Right lobe of liver (tissue), 6 donors: ENCODE measurements at regions not wholly inside any gene's neighbourhood (a gene's known extent, or its start where the extent isn't known, plus 50 kb on each side); places are given as distances from the start of the nearest gene placed in this dataset.

Experiments used
- ATAC-seq, 4 donors: fragments of 200-7000 bp; cut with Tn5 transposase; one replicate each; pipeline ENCODE4 v1.9.1; 2020; ENCODE audit warnings: mild to moderate bottlenecking in 4 of 4, moderate library complexity in 4 of 4
- DNase-seq, 3 donors: peaks; one replicate each; pipeline ENCODE4 v3.0.0-alpha.2; 2020
- H3K27ac ChIP-seq, 3 donors: fragments of 200-600 bp; one replicate each; pipeline ENCODE4 v1.8.0; 2022
- H3K27me3 ChIP-seq, 2 donors: fragments of 200-600 bp; one replicate each; pipeline ENCODE4 v1.8.0; 2022
- H3K36me3 ChIP-seq, 4 donors: fragments of 200-600 bp; sonication (generic) in 1 of 4; one replicate each; pipeline versions ENCODE4 v1.5.1 to v1.8.0; 2017 to 2022; ENCODE audit warnings: control low read depth in 1 of 4
- H3K4me1 ChIP-seq, 4 donors: fragments of 200-600 bp; sonication (generic) in 1 of 4; one replicate each; pipeline versions ENCODE4 v1.5.1 to v1.8.0; 2017 to 2022; ENCODE audit warnings: control low read depth in 1 of 4
- H3K4me3 ChIP-seq, 3 donors: fragments of 200-600 bp; one replicate each; pipeline ENCODE4 v1.8.0; 2022
- H3K9me3 ChIP-seq, 4 donors: fragments of 200-600 bp; sonication (generic) in 1 of 4; one replicate each; pipeline versions ENCODE4 v1.5.1 to v1.8.0; 2017 to 2022; ENCODE audit warnings: control low read depth in 1 of 4
- POLR2A ChIP-seq: fragments of 450-650 bp; IDR thresholded peaks from one replicate; pipeline ENCODE4 v1.6.1; 2017; ENCODE audit warnings: antibody characterized with exemption, mild to moderate bottlenecking
- WGBS: methylation state at CpG from one replicate; pipeline ENCODE4 v1.1.6; 2018; ENCODE audit warnings: low coverage, low lambda C conversion rate; ENCODE audit not compliant: insufficient coverage; ENCODE audit errors: missing lambda C conversion rate; 5-methylcytosine and 5-hydroxymethylcytosine counted together
- intact Hi-C, 2 donors: fragments of 100-400 bp; cut with DNase I; formaldehyde crosslinking; loops; one replicate each; pipeline versions ENCODE4 v1.11.2 to v1.14.1; 2022
- TF ChIP-seq, protein P1 (sequence below), 4 donors: fragments of 200-600 bp in 3 of 4; fragments of 450-650 bp in 1 of 4; IDR thresholded peaks; one replicate each; pipeline versions ENCODE4 v1.5.1 to v1.8.0; 2016 to 2022; ENCODE audit warnings: antibody characterized with exemption in 4 of 4, mild to moderate bottlenecking in 2 of 4
- donor health status: DM: no; HTN: yes; CAD: no.
- donor health status: DM: no; HTN: no; CAD: no.
- donor health status: DM: no; HTN: no; CAD: no.
- donor health status: DM: no; HTN: yes; CAD: no.
- donor health status: DM: no; HTN: yes; CAD: no.

DNA sequence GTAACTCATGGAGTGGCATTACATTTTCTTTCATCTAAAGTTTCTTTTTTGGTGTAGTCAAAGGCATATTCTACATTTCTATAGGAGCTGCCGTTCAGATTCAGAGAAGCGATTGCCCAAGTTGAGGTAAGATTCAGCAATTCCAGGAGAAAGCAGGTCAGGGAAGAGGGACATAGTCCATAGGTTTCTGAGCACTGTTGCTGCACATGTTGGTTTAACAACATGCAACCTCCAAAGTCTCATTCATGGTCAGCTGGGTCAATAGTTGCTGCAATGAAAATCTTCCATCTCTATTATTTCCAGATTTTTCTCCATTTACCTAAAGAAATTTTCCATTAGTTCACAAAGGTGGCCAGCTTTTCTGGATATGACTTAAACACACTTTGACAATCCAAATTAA, 682.3 kb upstream of the MAN1A1 start:
- no peak for ATAC-seq
- H3K27me3 ChIP-seq, result no peaks in the 10 kb centered on the region
- intact Hi-C loops, result no loop called here
- H3K4me3 ChIP-seq, result no peak overlapping the region
- DNase-seq, result no peak
- H3K9me3 ChIP-seq, result no peaks in the 10 kb centered on the region
- 15% methylated on average over 2 of the region's 2 CpGs for WGBS
- H3K27ac ChIP-seq, result no peak overlapping the region
- H3K36me3 ChIP-seq, result no peaks in the 10 kb centered on the region
- no peak for TF ChIP-seq POLR2A
- TF ChIP-seq, protein P1, sequence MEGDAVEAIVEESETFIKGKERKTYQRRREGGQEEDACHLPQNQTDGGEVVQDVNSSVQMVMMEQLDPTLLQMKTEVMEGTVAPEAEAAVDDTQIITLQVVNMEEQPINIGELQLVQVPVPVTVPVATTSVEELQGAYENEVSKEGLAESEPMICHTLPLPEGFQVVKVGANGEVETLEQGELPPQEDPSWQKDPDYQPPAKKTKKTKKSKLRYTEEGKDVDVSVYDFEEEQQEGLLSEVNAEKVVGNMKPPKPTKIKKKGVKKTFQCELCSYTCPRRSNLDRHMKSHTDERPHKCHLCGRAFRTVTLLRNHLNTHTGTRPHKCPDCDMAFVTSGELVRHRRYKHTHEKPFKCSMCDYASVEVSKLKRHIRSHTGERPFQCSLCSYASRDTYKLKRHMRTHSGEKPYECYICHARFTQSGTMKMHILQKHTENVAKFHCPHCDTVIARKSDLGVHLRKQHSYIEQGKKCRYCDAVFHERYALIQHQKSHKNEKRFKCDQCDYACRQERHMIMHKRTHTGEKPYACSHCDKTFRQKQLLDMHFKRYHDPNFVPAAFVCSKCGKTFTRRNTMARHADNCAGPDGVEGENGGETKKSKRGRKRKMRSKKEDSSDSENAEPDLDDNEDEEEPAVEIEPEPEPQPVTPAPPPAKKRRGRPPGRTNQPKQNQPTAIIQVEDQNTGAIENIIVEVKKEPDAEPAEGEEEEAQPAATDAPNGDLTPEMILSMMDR (IDR thresholded peaks at IDR 0.05), result no peak
- no peaks in the 10 kb centered on the region for H3K4me1 ChIP-seq

DNA sequence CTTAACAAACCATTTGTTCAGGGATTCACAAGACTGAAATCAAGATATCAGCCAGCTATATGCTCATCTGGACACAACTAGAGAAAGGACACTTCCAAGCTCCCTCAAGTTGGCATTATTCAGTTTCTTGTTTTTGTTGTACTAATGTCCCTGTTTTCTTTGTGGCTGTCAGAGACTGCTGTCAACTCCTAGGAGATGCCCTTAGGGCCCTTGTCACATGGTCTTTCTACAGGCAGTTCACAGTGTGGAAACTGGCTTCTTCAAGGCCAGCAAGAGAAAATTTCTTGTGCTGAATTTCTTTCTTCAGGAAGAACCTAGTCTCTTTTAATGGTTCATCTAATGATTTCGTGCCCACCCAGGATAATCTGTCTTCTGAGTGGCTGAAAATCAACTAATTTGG, 677.2 kb upstream of the MAN1A1 start:
- no peaks in the 10 kb centered on the region for H3K4me1 ChIP-seq

DNA sequence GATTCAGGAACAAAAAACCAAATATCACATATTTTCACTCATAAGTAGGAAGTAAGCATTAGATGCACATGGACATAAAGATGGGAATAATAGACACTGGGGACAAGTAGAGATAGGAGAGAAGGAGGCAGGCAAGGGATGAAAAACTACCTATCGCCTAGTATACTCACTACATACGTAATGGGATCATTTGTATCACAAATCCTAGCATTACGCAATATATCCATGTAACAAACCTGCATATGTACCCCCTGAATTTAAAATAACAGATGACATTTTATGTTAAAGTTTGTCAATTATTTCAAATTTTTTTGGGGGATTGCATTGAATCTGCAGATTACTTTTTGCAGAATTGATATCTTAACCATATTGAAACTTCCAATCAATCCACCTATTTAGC, 660.5 kb upstream of the MAN1A1 start:
- no peak for DNase-seq
- H3K4me1 ChIP-seq, result no peaks in the 10 kb centered on the region
- H3K27ac ChIP-seq, result no peak overlapping the region
- no peak for TF ChIP-seq POLR2A
- TF ChIP-seq, protein P1 (IDR thresholded peaks at IDR 0.05), result no peak
- H3K27me3 ChIP-seq, result no peaks in the 10 kb centered on the region
- 72% methylated on average over 3 of the region's 3 CpGs for WGBS
- intact Hi-C loops, result no loop called here
- H3K4me3 ChIP-seq, result no peak overlapping the region
- no peaks in the 10 kb centered on the region for H3K9me3 ChIP-seq
- no peak for ATAC-seq
- H3K36me3 ChIP-seq, result no peaks in the 10 kb centered on the region

More for the DNA sequence above, 677.2 kb upstream of the MAN1A1 start:
- Histone ChIP-seq H3K4me3 (no peak overlapping the region), H3K36me3 (no peaks in the 10 kb centered on the region), H3K9me3 (no peaks in the 10 kb centered on the region), H3K27me3 (no peaks in the 10 kb centered on the region), H3K27ac (no peak overlapping the region)
- 19% methylated on average over 1 of the region's 1 CpG for WGBS
- TF ChIP-seq POLR2A, result no peak
- TF ChIP-seq, protein P1 (IDR thresholded peaks at IDR 0.05), result no peak
- DNase-seq (no peak), ATAC-seq (no peak)
- intact Hi-C loops, result no loop called here

DNA sequence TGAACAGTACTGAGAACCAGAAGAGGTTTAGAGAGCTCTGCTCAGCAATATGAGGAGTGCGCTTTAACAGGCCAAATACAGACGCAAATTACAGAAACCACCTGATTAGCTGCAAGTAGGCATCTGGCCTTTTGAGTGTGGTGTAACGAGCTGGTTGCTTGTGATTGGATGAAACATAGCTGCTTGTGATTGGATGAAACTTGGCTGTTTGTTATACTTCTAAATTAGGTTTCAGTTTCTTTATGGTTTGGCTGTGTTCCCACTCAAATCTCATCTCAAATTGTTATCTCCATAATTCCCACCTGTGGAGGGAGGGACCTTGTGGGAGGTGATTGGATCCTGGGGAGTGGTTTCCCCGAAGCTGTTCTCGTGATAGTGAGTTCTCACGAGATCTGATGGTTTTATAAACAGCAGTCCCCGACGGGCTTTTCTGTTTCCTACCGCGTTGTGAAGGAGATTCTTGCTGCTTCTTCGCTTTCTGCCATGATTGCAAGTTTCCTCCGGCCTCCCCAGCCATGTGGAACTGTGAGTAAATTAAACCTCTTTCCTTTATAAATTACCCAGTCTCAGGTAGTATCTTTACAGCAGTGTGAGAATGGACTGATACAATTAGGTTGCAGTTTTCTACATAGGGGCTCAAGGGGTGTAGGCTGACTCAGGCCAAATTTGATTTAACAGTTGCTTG, 655.9 kb upstream of the MAN1A1 start:
- intact Hi-C loops, result no loop called here
- WGBS, result 74% methylated on average over 12 of the region's 12 CpGs
- no peaks in the 10 kb centered on the region for H3K27me3 ChIP-seq
- no peak overlapping the region for H3K4me3 ChIP-seq
- H3K4me1 ChIP-seq, result no peaks in the 10 kb centered on the region
- no peaks in the 10 kb centered on the region for H3K9me3 ChIP-seq
- H3K36me3 ChIP-seq, result no peaks in the 10 kb centered on the region
- ATAC-seq, result no peak
- no peak for DNase-seq
- no peak overlapping the region for H3K27ac ChIP-seq
- TF ChIP-seq, protein P1 (IDR thresholded peaks at IDR 0.05), result no peak
- no peak for TF ChIP-seq POLR2A
